ENCODE measurements at regions not wholly inside any gene's neighbourhood (a gene's known extent, or its start where the extent isn't known, plus 50 kb on each side); places are given as distances from the start of the nearest gene placed in this dataset.

DNA sequence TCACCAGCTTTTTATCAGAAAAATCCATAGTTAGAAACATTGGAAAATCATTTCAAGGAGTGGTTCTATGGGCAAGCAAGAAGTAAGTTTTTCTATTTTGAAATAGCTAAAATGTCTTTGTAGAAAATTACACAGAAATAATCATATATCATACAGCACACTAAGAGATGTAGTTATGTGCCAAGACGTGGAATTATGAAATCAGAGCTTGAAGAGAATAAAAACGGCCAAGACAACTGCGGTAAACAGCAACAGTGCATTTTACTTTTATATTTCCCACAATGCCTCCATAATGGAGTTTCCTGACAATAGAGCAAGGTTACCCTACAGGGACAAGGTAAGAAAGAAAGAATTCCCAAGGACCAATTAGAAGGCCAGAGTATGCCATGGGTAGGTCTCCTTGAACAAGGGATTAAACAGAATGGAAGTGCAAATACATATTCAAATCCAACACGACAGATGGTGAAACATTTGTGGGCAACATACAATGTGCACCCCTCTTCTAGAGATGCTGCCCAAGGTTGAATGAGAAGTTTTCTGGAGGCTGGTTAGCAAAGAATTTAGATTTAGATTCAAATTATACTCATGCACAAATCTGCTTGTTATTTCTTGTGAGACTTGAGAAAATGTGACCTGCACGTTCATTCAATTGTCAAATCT lies 76.1 kb upstream of the BTG1 start:
- H3K27ac Mint-ChIP-seq = no peak overlapping the region
- no peak overlapping the region for H3K4me3 Mint-ChIP-seq
- H3K27me3 Mint-ChIP-seq (ENCODE audit: insufficient read depth) = no peaks in the 10 kb centered on the region
- H3K36me3 Mint-ChIP-seq (ENCODE audit: low read depth) = no peaks in the 10 kb centered on the region
- TF ChIP-seq, protein P1, sequence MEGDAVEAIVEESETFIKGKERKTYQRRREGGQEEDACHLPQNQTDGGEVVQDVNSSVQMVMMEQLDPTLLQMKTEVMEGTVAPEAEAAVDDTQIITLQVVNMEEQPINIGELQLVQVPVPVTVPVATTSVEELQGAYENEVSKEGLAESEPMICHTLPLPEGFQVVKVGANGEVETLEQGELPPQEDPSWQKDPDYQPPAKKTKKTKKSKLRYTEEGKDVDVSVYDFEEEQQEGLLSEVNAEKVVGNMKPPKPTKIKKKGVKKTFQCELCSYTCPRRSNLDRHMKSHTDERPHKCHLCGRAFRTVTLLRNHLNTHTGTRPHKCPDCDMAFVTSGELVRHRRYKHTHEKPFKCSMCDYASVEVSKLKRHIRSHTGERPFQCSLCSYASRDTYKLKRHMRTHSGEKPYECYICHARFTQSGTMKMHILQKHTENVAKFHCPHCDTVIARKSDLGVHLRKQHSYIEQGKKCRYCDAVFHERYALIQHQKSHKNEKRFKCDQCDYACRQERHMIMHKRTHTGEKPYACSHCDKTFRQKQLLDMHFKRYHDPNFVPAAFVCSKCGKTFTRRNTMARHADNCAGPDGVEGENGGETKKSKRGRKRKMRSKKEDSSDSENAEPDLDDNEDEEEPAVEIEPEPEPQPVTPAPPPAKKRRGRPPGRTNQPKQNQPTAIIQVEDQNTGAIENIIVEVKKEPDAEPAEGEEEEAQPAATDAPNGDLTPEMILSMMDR (IDR thresholded peaks at IDR 0.05) = no peak
- no peak for DNase-seq
- H3K4me1 Mint-ChIP-seq (ENCODE audit: low read depth) = peaks cover 33% of the 10 kb centered on the region
- no peaks in the 10 kb centered on the region; the same call in 1 of the 2 replicates for H3K9me3 Mint-ChIP-seq

DNA sequence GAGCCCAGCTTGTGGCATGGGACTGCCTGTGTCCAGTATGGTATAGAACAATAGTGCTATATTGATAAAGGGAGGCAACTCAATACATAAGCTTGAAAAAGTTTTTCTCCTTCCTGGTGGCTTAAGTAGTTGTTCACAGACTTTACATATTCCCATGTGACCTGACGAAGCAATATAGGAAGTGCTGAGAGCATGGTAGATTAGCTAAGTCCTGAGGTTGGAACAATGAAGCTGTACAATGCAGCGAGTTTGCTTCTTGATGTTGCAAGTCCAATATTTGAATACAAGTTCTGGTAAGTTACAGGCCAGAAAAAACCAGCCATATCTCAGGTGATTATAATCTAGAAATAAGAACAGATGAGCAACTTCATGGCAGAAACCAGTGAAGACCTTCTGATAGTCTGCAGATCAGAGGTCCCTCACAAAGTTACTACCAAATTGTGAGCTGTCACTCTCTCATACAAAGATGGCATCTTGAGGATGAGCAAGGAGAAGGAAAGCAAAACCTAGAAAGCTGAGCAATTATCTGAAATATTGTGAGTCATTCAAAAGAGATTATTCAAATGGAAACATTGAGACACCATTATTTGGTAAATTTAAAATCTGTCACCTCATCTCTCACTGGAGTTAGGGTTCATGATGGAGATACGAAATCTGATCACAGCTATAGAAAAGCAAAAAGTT lies 72.9 kb upstream of the BTG1 start:
- no peaks in the 10 kb centered on the region; the same call in 1 of the 2 replicates for H3K9me3 Mint-ChIP-seq
- no peaks in the 10 kb centered on the region for H3K27me3 Mint-ChIP-seq (ENCODE audit: insufficient read depth)
- no peak for DNase-seq
- H3K4me1 Mint-ChIP-seq (ENCODE audit: low read depth) = peaks cover 19% of the 10 kb centered on the region
- no peaks in the 10 kb centered on the region for H3K36me3 Mint-ChIP-seq (ENCODE audit: low read depth)
- H3K27ac Mint-ChIP-seq = no peak overlapping the region
- H3K4me3 Mint-ChIP-seq = no peak overlapping the region
- TF ChIP-seq, protein P1 (IDR thresholded peaks at IDR 0.05) = no peak

DNA sequence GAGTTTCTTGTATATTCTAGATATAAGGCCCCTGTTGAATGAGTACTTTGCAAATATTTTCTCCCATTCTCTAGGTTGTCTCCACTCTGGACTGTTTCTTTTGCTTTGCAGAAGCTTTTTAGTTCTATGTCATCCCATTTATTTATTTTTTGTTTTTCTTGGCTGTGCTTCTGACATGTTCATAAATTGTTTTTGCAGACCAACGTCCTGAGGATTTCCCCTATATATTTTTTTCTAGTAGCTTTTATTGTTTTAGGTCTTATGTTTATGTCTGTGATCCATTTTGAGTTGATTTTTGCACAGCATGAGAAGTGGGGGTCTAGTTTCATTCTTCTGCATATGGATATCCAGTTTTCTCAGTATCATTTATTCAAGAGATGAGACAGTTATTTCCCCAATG lies 70.4 kb upstream of the BTG1 start:
- Mint-ChIP-seq H3K4me1 (ENCODE audit: low read depth) (peaks cover 19% of the 10 kb centered on the region), H3K27ac (no peak overlapping the region)
- TF ChIP-seq, protein P1 (IDR thresholded peaks at IDR 0.05) = no peak

DNA sequence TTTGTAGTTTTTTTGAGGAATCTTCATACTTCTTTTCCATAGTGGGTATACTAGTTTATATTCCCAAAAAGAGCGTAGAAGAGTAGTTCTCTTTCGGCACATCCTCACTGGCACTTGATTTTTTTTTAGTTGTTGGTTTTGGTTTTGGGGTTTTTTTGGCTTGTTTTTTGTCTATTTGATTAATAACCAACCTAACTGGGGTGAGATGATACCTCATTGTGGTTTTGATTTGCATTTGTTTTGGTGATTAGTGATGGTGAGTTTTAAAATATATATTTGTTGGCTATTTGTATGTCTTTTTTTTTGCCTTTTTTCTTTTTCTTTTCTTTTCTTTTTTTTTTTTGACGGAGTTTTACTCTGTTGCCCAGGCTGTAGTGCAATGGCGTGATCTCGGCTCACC lies 69.7 kb upstream of the BTG1 start:
- TF ChIP-seq, protein P1 (IDR thresholded peaks at IDR 0.05) = no peak
- no peaks in the 10 kb centered on the region; the same call in 1 of the 2 replicates for H3K9me3 Mint-ChIP-seq
- H3K27me3 Mint-ChIP-seq (ENCODE audit: insufficient read depth) = no peaks in the 10 kb centered on the region
- H3K36me3 Mint-ChIP-seq (ENCODE audit: low read depth) = no peaks in the 10 kb centered on the region
- peaks cover 21% of the 10 kb centered on the region for H3K4me1 Mint-ChIP-seq (ENCODE audit: low read depth)
- no peak overlapping the region for H3K4me3 Mint-ChIP-seq
- no peak overlapping the region for H3K27ac Mint-ChIP-seq
- DNase-seq = no peak

More for the DNA sequence above, 70.4 kb upstream of the BTG1 start:
- Mint-ChIP-seq H3K4me3 (no peak overlapping the region), H3K9me3 (no peaks in the 10 kb centered on the region; the same call in 1 of the 2 replicates), H3K36me3 (ENCODE audit: low read depth) (no peaks in the 10 kb centered on the region), H3K27me3 (ENCODE audit: insufficient read depth) (no peaks in the 10 kb centered on the region)
- DNase-seq = no peak

DNA sequence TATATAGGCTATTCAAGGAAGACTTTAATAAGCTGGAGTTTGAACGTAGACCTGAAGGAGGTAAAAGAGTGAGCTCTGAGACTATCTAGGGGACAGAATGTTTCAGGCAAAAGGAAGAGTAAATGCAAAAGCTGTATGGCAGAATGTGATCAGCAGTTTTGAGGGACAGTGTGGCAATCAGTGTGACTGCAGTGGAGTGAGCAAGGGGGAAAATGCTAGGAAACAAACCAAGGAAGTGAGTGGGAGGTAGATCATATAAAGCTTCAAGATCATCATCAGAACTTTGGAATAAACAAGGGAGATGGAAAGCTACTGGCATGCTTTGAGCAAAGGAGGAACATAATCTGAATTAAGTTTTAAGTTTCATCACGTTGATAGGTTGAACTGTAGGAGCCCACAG lies 67.5 kb upstream of the BTG1 start:
- no peaks in the 10 kb centered on the region for H3K27me3 Mint-ChIP-seq (ENCODE audit: insufficient read depth)
- DNase-seq = no peak
- no peak overlapping the region for H3K4me3 Mint-ChIP-seq
- H3K9me3 Mint-ChIP-seq = no peaks in the 10 kb centered on the region
- TF ChIP-seq, protein P1 (IDR thresholded peaks at IDR 0.05) = no peak
- peaks cover 21% of the 10 kb centered on the region for H3K4me1 Mint-ChIP-seq (ENCODE audit: low read depth)
- H3K36me3 Mint-ChIP-seq (ENCODE audit: low read depth) = no peaks in the 10 kb centered on the region
- no peak overlapping the region for H3K27ac Mint-ChIP-seq

All from HFFc6 (cell line).